ENCODE measurements at regions not wholly inside any gene's neighbourhood (a gene's known extent, or its start where the extent isn't known, plus 50 kb on each side); places are given as distances from the start of the nearest gene placed in this dataset.
A peak's percentile ranks its signal among the peaks of the same experiment; 100 is the strongest.

- DNase-seq (ENCODE audit: low spot score) = peak; percentile 49
- ChIA-PET CTCF (interaction anchor here (0.7 kb wide), 1 partner anchor 20 kb away, joined by 3 read pairs; no protein-coding TSS in a partner anchor), POLR2A (ENCODE audit: low non-redundant PET) (no interaction called here)
- H3K27ac ChIP-seq = no peak overlapping the region
- TF ChIP-seq CTCF (conservative IDR thresholded peaks at IDR 0.05; ENCODE audit: low read depth) = peak; percentile 80
Measured at GRCh38 chr18:50507120-50507590, 52.7 kb upstream of the MAPK4 start.

GRCh38 chr18:50508228-50508627 lies 51.7 kb upstream of the MAPK4 start:
- no peak for DNase-seq (ENCODE audit: low spot score)
- no peak for TF ChIP-seq CTCF (conservative IDR thresholded peaks at IDR 0.05; ENCODE audit: low read depth)
- no peak overlapping the region for H3K27ac ChIP-seq
- ChIA-PET POLR2A (ENCODE audit: low non-redundant PET) (no interaction called here), CTCF (interaction anchor here (0.6 to 0.7 kb wide), 2 partner anchors 298 to 760 kb away, joined by 3 read pairs; no protein-coding TSS in a partner anchor)

- POLR2A ChIA-PET (ENCODE audit: low non-redundant PET) = no interaction called here
- no peak overlapping the region for H3K27ac ChIP-seq
- DNase-seq (ENCODE audit: low spot score) = no peak
- CTCF ChIA-PET = interaction anchor here (0.6 kb wide), 1 partner anchor 759 kb away, joined by 3 read pairs; no protein-coding TSS in a partner anchor
- no peak for TF ChIP-seq CTCF (conservative IDR thresholded peaks at IDR 0.05; ENCODE audit: low read depth)
Measured at GRCh38 chr18:50509012-50509411, 50.9 kb upstream of the MAPK4 start.
